Adrenal gland (tissue), 5 donors: ENCODE measurements at regions not wholly inside any gene's neighbourhood (a gene's known extent, or its start where the extent isn't known, plus 50 kb on each side); places are given as distances from the start of the nearest gene placed in this dataset.

Experiments
- POLR2A ChIP-seq, 2 donors: fragments of 450-650 bp; IDR thresholded peaks; one replicate each; pipeline ENCODE4 v1.6.1; 2017; ENCODE audit warnings: antibody characterized with exemption in 2 of 2, mild to moderate bottlenecking in 2 of 2, moderate library complexity in 1 of 2
- TF ChIP-seq, protein P1 (sequence below), 6 experiments: fragments of 450-650 bp in 4 of 6; fragments of 200-600 bp in 2 of 6; sonication (generic) in 1 of 6; IDR thresholded peaks; 1 replicate in 5 of 6; 2 replicates in 1 of 6; pipeline versions ENCODE4 v1.5.1 to v1.8.0; 2016 to 2021; ENCODE audit warnings: antibody characterized with exemption in 6 of 6, mild to moderate bottlenecking in 2 of 6, moderate library complexity in 1 of 6
- donor health status: DM: no; HTN: no; CAD: no.

DNA sequence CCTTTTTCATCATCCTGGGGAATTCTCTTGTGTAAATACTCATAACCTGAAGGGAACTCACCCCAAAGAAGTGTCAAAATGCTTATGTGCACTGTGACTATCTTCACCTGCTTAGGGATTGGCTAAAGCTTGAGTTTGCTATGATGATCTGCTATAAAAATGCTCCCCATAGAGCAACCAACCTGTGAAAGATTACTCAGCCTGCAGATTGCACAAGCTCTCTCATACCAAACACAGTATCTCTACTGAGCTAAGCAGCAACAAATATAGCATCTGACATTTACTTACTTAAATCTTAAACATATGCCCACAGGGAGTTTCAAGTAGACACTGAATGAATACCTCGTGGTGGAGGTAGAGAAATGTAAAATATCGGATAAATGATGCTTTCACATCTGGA is 725.8 kb downstream of the MRPL39 start:
- no peak for TF ChIP-seq POLR2A (IDR thresholded peaks at IDR 0.05)
- TF ChIP-seq, protein P1, sequence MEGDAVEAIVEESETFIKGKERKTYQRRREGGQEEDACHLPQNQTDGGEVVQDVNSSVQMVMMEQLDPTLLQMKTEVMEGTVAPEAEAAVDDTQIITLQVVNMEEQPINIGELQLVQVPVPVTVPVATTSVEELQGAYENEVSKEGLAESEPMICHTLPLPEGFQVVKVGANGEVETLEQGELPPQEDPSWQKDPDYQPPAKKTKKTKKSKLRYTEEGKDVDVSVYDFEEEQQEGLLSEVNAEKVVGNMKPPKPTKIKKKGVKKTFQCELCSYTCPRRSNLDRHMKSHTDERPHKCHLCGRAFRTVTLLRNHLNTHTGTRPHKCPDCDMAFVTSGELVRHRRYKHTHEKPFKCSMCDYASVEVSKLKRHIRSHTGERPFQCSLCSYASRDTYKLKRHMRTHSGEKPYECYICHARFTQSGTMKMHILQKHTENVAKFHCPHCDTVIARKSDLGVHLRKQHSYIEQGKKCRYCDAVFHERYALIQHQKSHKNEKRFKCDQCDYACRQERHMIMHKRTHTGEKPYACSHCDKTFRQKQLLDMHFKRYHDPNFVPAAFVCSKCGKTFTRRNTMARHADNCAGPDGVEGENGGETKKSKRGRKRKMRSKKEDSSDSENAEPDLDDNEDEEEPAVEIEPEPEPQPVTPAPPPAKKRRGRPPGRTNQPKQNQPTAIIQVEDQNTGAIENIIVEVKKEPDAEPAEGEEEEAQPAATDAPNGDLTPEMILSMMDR (IDR thresholded peaks at IDR 0.05), result no peak
